Kidney capillary endothelial cell (primary cell): ENCODE measurements at regions not wholly inside any gene's neighbourhood (a gene's known extent, or its start where the extent isn't known, plus 50 kb on each side); places are given as distances from the start of the nearest gene placed in this dataset.
"Not testable (repeated sequence)": the region's sequence is repeated elsewhere in the genome, so short reads cannot be mapped to it uniquely, and the experiment has no call there.

ENCODE experiments used
- DNase-seq: peaks from one replicate; pipeline ENCODE4 v3.0.0-alpha.2; 2018; ENCODE audit warnings: low spot score

- not testable (repeated sequence) for DNase-seq
Observed at GRCh38 chr10:109809954-109810353, 113.4 kb downstream of the XPNPEP1 start.

- DNase-seq, result not testable (repeated sequence)
Observed at GRCh38 chr10:109801191-109801590, 122.1 kb downstream of the XPNPEP1 start.

- no peak for DNase-seq
Observed at GRCh38 chr10:109790647-109791046, 132.7 kb downstream of the XPNPEP1 start.

- no peak for DNase-seq
Observed at GRCh38 chr10:109784236-109784635, 139.1 kb downstream of the XPNPEP1 start.

GRCh38 chr10:109783286-109783685, 140.0 kb downstream of the XPNPEP1 start:
- no peak for DNase-seq

GRCh38 chr10:109780997-109781396, 142.3 kb downstream of the XPNPEP1 start:
- DNase-seq, result no peak

GRCh38 chr10:109778993-109779392, 144.3 kb downstream of the XPNPEP1 start:
- no peak for DNase-seq

GRCh38 chr10:109774121-109774440, 149.2 kb downstream of the XPNPEP1 start:
- DNase-seq, result no peak

GRCh38 chr10:109773288-109774120, 149.8 kb downstream of the XPNPEP1 start:
- peak; percentile 53 for DNase-seq

GRCh38 chr10:109770663-109771062, 152.6 kb downstream of the XPNPEP1 start:
- peak; percentile 12 for DNase-seq

GRCh38 chr10:109769966-109770365, 153.3 kb downstream of the XPNPEP1 start:
- no peak for DNase-seq

- no peak for DNase-seq
Observed at GRCh38 chr10:109765838-109766237, 157.5 kb downstream of the XPNPEP1 start.

GRCh38 chr10:109762555-109762954, 160.8 kb downstream of the XPNPEP1 start:
- no peak for DNase-seq

GRCh38 chr10:109757670-109758069, 165.6 kb downstream of the XPNPEP1 start:
- DNase-seq, result not testable (repeated sequence)

GRCh38 chr10:109746861-109747260, 176.4 kb downstream of the XPNPEP1 start:
- DNase-seq, result no peak

- DNase-seq, result no peak
Observed at GRCh38 chr10:109744020-109744419, 179.3 kb downstream of the XPNPEP1 start.

GRCh38 chr10:109743574-109743973, 179.7 kb downstream of the XPNPEP1 start:
- DNase-seq, result no peak

GRCh38 chr10:109743146-109743545, 180.2 kb downstream of the XPNPEP1 start:
- DNase-seq, result no peak

- DNase-seq, result no peak
Observed at GRCh38 chr10:109741712-109742111, 181.6 kb downstream of the XPNPEP1 start.

GRCh38 chr10:109740436-109740835, 182.9 kb downstream of the XPNPEP1 start:
- no peak for DNase-seq

GRCh38 chr10:109737626-109738025, 185.7 kb downstream of the XPNPEP1 start:
- DNase-seq, result no peak

GRCh38 chr10:109737009-109737408, 186.3 kb downstream of the XPNPEP1 start:
- no peak for DNase-seq

- DNase-seq, result no peak
Observed at GRCh38 chr10:109735776-109736175, 187.5 kb downstream of the XPNPEP1 start.
